ENCODE measurements at regions not wholly inside any gene's neighbourhood (a gene's known extent, or its start where the extent isn't known, plus 50 kb on each side); places are given as distances from the start of the nearest gene placed in this dataset.

- no peak for TF ChIP-seq POLR2AphosphoS5 (IDR thresholded peaks at IDR 0.05; ENCODE audit: low read depth, low read length)
- TF ChIP-seq POLR2A (IDR thresholded peaks at IDR 0.05; ENCODE audit: low read depth, low read length), result no peak
These were observed 101.3 kb upstream of the KCNE2 start for GRCh38 chr21:34262469-34262845.

All from GM12892 (cell line).